ENCODE measurements at regions not wholly inside any gene's neighbourhood (a gene's known extent, or its start where the extent isn't known, plus 50 kb on each side); places are given as distances from the start of the nearest gene placed in this dataset.
"Not testable (repeated sequence)": the region's sequence is repeated elsewhere in the genome, so short reads cannot be mapped to it uniquely, and the experiment has no call there.

DNA sequence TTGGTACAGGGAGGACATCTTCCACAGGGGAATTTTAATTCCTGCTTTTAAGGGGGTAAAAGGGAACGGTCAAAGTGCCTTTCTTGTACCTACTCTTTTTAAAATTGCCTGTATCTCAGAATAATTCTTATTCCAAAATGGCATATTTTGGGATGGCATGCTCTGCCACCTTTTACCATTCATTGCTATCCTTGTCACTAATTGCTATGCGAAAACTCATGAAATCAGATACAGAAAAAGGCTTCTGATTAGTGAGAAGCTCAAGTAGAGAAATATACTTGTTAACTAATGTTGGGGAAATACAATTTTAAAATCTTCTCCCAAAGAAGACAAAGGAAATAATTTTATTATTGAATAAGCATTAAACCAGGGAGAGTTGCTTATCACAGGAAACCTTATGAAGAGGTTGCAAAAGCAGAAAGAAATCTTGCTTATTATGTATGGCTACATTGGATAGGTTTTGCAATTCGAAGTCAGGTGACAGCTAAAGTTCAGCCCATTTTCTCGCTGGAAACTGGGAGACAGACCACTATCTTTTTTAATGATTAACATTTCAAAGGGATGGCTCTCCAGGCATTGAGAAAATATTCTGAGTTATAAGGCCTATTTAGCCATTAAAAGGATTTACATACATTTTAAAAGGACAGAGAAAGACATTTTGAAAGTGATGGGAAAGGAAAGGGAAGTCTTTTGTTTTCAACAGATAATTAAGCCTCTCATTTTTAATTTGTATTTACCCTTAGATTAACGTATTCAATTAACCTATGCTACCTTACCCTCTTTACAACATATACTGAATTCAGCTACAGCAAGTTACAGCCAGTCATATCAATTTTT lies 110.3 kb upstream of the PRSS16 start:
- no peak for DNase-seq

DNA sequence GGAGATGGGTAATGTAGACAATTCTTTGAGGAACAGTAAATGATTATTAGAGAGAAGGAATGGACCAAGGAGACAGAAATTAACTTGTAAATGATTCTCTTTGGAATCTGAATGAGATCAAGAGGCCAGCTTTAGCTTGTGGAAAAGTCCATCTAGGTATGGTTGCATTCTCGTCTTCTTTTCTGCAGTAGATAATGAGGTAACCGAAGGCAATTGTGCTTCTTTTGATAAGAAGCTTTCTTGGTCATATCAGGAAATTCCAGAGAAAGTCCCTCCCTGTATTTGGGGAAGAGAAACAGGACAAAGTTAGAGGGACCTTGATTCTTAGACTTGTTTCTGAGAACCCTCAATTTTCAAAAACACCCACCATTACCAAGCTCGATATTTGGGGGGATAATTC lies 109.1 kb upstream of the PRSS16 start:
- DNase-seq, result no peak

DNA sequence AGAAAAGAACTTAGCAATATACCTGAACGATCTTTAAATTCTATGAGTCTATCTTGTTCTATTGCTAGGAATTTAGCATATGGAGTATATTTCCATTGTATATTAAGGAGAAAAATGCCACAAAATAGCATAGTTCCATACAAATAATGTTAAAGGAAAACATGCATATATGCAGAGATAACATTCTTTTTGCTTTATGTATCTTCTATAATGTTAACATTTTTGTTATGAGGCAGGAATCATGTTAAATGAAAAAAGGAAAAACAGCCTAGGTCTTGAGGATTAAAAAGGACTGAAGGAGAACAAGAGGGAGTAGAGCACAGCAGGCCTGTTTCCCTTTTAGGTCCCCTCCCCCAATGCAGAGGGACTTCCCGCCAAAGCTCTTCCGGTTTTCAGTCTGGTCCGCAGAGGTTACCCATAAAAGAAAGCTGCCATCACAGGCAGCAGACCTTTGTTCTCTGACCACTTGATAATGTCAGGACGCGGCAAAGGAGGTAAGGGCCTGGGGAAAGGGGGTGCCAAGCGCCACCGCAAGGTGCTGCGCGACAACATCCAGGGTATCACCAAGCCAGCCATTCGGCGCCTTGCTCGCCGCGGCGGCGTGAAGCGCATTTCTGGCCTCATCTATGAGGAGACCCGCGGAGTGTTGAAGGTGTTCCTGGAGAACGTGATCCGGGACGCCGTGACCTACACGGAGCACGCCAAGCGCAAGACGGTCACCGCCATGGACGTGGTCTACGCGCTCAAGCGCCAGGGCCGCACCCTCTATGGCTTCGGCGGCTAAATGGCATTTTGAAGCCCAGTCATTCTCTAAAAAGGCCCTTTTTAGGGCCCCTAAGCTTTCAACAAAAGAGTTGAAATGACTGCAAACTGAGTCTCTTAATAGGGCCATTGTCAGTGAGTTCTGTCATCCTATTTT lies 108.4 kb upstream of the PRSS16 start:
- DNase-seq, result peak; percentile 94

DNA sequence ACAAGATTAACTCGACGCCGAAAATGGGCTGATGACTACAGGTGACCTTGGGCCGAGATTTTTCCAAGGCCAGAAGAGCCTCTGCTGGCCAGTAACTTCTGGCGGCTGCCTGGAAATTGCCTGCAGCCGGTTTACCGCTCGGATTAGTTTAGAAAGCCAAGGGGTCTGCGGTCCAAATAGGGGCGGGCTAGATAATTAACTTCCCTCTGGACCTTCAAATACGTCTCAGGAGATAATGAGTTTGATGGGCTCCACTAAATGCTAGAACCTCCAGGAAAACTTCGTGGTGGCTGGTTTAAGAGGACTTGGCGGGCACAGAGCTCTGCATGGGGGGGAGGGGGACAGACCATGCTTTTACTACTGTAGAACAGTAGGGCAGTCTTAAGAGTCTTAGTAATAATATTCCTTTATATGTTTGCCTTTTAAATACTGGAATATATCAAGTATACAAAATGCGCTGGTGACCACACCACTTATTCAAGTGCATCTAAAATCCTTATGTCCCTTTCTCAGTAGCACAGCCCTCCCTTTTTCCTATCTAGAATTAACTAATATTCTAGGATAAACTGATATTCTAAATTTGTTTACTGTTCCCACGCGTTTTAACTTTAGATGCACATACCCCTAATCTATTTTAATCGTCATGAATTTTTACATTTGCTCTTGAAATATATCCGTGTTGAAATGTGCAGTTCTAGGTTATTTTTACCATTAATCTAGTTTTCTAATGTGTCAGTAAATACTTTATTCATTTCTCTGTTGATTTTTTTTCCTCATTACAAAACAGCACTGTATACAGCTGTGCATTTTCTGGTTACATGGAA lies 107.5 kb upstream of the PRSS16 start:
- peak; percentile 71 for DNase-seq

DNA sequence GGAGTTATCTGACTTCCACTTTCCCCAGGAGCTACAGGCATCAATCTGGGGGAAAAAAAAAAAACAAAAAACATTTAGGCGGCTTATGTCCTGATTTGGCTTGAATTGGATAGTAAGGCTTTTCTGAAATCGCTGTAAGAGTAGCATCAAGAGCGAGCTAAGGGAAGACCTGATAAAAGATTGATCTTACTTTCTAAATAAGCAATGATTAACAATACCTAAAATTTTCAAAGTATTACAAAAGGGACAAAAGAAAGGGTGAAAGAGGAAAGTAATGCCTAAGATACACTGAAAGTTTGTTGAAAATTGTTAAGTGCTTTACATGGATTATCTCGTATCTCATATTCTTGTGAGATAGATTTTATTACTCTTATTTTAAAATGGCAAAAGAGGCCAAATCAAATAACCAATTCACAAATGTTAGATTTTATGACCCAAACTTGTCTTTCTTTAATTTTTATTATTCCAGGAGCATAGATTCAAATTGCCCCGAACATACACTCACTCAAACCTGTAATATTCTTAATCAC lies 106.4 kb upstream of the PRSS16 start:
- DNase-seq, result peak; percentile 28

DNA sequence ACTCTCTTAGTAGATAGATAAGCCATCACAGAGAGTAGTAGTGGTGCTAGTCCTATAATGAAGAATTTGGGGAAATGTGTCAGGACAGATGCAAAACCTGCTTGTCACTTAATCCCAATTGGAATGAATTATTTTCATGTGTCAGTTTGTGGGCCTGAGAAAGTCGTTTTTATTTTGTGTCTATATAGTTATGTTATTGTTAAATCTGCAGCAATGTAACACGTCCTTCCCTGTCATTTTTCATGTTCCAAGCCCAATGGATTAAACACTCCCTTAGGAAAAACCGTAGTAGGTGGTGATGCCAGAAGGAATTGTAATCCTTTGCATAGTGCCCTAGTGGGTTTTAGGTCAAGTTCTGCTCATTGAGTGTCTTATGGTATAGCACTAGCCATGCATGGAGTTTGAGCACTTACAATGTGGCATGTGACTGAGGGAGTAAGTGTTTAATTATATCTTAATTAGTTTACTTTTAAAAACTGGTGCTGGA lies 105.9 kb upstream of the PRSS16 start:
- no peak for DNase-seq

DNA sequence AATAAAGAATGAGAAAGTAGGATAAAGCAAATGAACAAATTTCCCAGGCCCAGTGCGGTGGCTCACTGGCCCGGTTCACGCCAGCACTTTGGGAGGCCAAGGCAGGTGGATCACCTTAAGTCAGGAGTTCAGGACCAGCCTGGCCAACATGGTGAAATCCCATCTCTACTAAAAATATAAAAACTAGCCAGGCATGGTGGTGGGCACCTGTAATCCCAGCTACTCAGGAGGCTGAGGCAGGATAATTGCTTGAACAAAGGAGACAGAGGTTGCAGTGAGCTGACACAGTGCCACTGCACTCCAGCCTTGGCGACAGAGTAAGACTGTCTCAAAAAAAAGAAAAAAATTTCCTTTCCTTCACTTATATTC lies 104.5 kb upstream of the PRSS16 start:
- DNase-seq, result not testable (repeated sequence)

DNA sequence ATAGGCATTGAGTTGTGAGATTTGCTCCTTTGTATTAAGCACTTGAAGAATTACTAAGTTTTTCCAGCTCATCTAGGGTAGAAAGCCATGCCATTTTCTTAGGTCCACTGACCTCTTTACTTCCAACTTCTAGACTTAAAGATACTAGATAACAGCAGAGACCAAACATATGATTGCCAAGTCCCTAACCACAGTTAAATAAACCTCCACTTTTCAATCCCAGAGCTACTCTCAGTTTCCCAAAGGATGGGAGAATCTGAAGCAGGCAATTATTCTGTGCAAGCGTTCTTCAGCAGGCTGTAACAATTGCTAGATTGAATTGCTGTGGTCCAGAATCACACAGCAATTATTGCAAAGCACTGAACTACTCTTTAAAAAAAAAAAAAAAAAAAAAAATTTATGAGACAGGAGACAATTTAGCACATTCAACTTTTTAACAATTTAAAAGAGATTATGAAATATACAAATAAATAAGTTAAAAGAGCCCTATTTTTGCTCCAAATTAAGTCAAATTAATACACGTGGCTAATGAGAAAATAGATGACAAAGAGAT lies 104.0 kb upstream of the PRSS16 start:
- no peak for DNase-seq

DNA sequence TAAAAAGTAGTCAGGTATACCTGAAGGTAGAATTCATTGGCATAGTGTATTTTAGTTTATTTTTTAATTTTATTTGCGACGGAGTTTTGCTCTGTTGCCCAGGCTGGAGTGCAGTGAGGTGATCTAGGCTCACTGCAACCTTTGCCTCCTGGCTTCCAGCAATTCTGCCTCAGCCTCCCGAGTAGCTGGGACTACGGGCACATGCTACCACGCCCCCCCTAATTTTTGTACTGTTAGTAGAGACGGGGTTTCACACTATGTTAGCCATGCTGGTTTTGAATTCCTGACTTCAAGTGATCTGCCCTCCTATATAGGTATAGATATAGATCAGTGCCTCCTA lies 102.8 kb upstream of the PRSS16 start:
- no peak for DNase-seq

DNA sequence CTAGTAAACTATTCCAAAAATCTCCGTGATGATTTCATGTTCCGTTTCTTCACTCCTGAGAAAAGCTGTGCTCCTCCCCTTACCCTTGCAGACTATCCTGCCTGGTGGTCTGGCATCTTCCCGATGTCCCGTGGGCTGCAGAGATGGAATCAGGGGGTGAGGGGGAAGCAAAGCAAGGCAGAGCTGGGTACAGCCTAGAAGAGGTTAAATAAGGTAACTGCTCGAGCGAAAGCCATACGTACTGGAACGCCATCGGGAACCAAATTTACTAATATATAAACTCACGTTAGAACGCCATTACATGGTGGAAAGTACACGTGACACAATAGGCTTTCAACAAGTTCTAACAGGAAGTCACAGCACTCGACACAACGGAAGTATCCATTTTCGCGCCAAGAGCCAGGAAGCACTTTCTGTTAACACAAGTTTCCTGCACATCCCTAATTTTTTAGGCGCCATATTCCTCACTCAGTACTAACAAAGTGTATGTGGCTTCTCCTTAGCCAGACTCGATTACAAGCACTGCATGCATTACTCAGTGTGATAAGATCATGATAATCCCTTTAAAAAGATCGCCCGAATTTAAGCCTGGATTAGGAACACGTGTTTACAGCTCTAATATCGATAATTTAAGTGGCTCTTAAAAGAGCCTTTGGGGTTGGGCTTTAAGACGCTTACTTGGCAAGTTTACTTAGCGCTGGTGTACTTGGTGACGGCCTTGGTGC lies 101.6 kb upstream of the PRSS16 start:
- DNase-seq, result peak; percentile 97

DNA sequence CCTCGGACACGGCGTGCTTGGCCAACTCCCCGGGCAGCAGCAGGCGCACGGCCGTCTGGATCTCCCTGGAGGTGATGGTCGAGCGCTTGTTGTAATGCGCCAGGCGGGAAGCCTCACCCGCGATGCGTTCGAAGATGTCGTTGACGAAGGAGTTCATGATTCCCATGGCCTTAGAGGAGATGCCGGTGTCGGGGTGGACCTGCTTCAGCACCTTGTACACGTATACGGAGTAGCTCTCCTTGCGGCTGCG lies 101.1 kb upstream of the PRSS16 start:
- not testable (repeated sequence) for DNase-seq

DNA sequence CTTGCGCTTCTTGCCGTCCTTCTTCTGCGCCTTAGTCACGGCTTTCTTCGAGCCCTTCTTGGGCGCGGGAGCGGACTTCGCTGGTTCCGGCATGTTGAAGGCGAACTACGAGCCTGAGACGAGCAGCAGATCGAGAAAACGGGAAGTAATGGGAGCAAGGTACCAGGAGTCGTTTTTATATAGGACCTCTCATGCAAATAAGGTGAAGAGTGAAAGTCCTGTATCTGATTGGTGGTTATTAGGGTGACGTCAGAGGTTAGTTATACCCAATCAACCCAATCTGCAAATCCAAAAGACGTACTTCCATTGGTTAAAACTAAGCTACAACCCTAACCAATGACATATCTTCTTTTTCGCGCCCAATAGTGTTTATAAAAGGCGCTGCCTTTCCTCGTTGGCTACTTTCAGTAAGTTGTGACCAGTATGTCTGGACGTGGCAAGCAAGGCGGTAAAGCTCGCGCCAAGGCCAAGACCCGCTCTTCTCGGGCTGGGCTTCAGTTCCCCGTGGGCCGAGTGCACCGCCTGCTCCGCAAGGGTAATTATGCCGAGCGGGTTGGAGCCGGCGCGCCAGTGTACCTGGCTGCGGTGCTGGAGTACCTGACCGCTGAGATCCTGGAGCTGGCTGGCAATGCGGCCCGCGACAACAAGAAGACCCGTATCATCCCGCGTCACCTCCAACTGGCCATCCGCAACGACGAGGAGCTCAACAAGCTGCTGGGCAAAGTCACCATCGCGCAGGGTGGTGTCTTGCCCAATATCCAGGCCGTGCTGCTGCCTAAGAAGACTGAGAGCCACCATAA lies 100.6 kb upstream of the PRSS16 start:
- DNase-seq, result peak; percentile 99

DNA sequence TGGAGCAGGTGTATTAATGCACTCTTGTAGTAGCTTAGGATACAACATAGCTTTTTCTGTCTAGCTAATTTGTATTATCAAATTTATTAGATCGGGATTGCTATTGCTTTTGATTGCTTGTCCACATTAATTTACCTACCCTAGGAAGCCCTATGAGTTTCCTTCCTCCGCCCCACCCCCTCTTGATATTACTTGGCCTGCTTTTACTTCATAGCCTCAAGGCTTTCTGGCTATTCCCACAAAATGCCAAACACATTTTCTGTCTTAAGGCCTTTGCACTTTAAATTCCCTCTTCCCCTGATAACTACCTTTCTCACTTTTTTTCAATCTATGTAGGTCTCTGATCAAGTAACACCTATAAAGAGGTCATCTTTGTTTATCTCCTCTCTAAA lies 99.1 kb upstream of the PRSS16 start:
- DNase-seq, result no peak

DNA sequence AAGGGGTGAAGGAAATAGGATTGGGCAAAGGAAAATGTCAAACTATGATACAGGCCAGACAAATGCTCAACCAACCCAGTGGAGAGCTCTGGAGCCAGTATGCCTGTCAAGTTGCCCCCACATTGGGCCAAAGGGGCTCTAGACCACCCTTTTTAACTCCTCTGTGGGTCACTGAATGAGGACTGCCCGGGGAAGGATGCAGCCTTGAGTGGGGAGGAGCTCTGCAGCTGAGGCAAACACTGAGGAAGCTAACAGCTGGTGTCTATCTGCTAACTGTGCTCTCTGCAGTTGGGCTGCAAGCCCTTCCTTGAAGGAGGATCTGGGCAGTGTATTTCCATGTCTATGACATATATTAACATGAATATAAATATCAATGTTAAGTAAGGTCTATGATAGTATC lies 98.4 kb upstream of the PRSS16 start:
- DNase-seq, result peak; percentile 32

DNA sequence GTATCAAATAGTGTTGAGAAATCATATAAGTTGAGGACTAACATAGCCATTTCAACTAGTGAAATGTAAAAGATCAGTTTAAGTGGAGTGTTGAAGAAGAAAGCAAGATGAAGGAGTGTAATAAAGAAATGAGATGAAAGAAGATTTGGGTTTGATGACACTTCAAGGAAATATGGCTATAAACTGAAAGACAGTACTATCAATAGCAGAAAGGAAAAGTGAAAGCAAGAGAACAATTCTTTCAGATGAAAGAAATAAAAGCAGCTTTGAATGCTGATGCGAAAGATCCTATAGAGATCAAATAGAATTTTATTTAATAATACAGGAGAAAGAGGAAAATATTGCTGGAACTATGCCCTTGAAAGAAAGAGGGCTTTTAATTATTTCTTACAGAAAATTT lies 92.8 kb upstream of the PRSS16 start:
- DNase-seq, result no peak

DNA sequence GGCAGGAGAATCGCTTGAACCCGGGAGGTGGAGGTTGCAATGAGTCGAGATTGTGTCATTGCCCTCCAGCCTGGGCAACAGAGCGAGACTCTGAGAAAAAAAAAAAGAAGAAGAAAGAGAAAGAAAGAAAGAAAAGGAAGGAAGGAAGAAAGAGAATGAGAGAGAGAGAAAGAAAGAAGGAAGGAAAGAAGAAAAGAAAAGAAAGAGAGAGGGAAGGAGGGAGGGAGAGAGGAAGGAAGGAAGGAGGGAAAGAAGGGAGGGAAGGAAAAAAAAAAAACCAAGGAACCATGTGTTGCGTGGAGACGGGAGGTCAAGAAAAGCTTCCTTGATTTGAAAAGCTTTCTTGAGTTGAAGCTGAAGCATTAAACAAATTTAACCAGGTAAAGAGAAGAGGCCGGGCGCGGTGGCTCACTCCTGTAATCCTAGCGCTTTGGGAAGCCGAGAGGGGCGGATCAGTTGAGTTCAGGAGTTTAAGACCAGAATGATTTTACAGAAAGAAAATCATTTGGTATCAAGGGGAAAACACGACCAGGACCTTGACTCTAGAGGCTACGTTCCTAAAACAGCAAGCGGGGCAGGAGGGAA lies 90.5 kb upstream of the PRSS16 start:
- peak; percentile 24 for DNase-seq

DNA sequence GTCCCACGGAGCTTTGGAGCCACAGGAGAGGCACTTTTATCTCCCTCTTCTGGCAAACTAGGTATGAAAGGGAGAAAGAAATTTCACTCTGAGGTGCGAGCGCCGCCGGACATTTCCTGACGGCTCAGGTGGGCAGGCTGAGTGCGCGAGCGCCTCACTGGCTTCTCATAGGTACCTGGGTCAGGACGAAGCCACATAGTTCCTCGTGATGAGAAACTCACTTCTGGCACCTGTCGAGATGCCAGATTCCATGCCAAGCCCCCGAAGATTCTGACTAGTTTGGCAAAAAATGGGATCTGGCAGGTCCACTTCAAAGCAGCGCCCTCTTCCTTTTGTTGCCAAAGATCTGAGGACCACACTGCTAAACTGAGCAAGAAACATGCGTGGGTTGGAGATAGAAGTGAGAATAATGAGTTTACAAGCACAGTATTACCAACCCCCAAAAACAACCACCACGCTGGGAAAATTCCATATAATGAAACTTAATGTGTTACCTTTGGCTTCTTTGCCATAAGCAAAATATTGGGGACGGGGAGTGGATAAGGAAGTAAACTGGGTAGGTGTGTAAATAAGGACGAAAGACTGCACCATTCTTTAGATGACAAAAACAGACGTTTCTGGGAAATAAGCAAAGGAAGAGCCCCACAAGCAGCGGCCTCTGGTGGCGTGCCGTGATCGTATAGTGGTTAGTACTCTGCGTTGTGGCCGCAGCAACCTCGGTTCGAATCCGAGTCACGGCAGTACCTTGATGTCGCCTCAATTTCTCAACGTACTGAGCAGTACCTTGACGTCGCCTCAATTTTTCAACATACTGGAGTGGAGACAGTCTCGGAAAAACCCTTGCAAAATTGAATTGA lies 89.8 kb upstream of the PRSS16 start:
- DNase-seq, result peak; percentile 78

DNA sequence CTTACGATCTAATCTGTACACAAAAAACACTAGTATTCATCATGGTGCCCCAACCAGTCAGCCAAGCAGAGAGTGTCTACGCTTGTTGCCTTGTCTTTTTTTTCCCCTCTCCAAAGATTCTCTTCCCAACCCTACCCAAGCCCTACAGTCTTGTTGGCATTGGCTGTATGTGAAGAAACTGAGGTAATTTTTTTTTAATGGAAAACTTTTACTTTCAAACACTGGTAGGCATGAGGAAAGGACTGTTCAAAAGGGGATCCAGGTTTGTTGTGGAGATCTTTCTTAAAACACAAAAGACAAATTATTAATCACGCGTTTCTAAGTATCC lies 89.2 kb upstream of the PRSS16 start:
- DNase-seq, result no peak

DNA sequence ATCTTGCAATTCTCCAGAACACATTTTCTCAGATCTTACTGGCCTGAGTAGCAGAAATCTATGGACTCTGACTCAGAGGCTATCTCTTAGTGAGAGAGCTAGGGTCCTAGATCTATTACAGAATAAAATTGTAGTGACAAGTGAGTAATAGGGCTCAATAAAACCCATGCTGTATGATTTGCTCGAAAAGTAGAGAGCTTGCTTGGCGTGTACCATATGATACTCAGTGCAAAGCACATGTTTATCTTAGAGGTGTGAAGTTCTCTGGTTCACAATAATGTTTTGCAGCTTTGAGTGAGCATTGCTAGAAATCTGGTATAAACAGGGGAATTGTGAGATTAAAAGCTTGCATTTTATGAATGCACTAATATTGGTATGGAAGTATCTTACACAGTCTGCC lies 87.8 kb upstream of the PRSS16 start:
- DNase-seq, result no peak

DNA sequence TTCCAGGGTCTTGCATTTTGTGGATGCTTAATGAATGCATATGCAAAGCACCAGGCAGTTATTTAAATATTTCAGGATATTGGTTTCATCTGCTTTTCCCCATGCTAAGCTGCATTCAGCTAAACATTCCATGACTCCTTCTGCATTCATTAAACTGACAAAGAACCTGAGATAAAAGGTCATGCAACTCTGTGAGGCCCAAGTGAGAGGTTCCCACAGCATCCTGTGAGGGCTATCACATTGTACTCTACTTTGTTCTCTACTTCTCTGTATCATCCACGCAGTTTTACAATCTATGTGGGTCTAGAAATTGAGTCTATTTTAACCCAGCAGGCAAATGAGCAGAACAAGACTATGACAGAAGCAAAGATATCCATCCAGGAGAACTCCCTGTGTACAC lies 86.4 kb upstream of the PRSS16 start:
- no peak for DNase-seq

All from tongue (tissue), 1 donor.